NB4 (cell line): ENCODE measurements at regions not wholly inside any gene's neighbourhood (a gene's known extent, or its start where the extent isn't known, plus 50 kb on each side); places are given as distances from the start of the nearest gene placed in this dataset.

ENCODE experiments used
- DNase-seq: peaks from one replicate; pipeline ENCODE4 v3.0.0; 2010; ENCODE audit warnings: low read depth
- H3K4me3 ChIP-seq: one replicate; pipeline ENCODE4 v1.5.1; 2011; ENCODE audit warnings: mild to moderate bottlenecking, low read depth, low read length, moderate library complexity
- CTCF ChIP-seq: IDR thresholded peaks from one replicate; pipeline ENCODE4 v1.5.1; 2012; ENCODE audit warnings: low read depth, low read length
- MAX ChIP-seq: IDR thresholded peaks from 2 replicates; pipeline ENCODE4 v1.6.1; 2011; ENCODE audit warnings: low read depth, low read length
- MYC ChIP-seq: IDR thresholded peaks from 2 replicates; pipeline ENCODE4 v1.6.1; 2011; ENCODE audit warnings: low read depth, low read length
- POLR2A ChIP-seq: IDR thresholded peaks from 2 replicates; pipeline ENCODE4 v1.6.1; 2011; ENCODE audit warnings: mild to moderate bottlenecking; ENCODE audit not compliant: insufficient read length; ENCODE audit errors: extremely low read depth

GRCh38 chr15:39021341-39021740 lies 456.7 kb upstream of the RASGRP1 start:
- DNase-seq: no peak
- no peak for TF ChIP-seq CTCF
- TF ChIP-seq POLR2A: no peak
- no peak for TF ChIP-seq MYC
- no peak for TF ChIP-seq MAX
- no peak overlapping the region for H3K4me3 ChIP-seq

GRCh38 chr15:39022532-39023305 lies 458.1 kb upstream of the RASGRP1 start:
- DNase-seq: no peak
- no peak for TF ChIP-seq MYC
- TF ChIP-seq MAX: no peak
- TF ChIP-seq POLR2A: no peak
- no peak for TF ChIP-seq CTCF
- H3K4me3 ChIP-seq: no peak overlapping the region

- no peak for TF ChIP-seq POLR2A
- TF ChIP-seq CTCF: no peak
- TF ChIP-seq MYC: no peak
- TF ChIP-seq MAX: no peak
- H3K4me3 ChIP-seq: no peak overlapping the region
- no peak for DNase-seq
Measured at GRCh38 chr15:39025321-39025720, 460.7 kb upstream of the RASGRP1 start.

GRCh38 chr15:39025881-39026280 lies 461.3 kb upstream of the RASGRP1 start:
- no peak overlapping the region for H3K4me3 ChIP-seq
- DNase-seq: no peak
- TF ChIP-seq MYC (no peak), CTCF (no peak), MAX (no peak), POLR2A (no peak)

GRCh38 chr15:39028069-39028468 lies 463.5 kb upstream of the RASGRP1 start:
- no peak for TF ChIP-seq CTCF
- TF ChIP-seq MAX: no peak
- TF ChIP-seq POLR2A: no peak
- no peak for TF ChIP-seq MYC
- no peak overlapping the region for H3K4me3 ChIP-seq
- DNase-seq: peak; percentile 2
